GM23338 (cell line): ENCODE measurements at regions not wholly inside any gene's neighbourhood (a gene's known extent, or its start where the extent isn't known, plus 50 kb on each side); places are given as distances from the start of the nearest gene placed in this dataset.

Experiments
- EZH2 ChIP-seq: fragments of 200-600 bp; sonication (generic); IDR thresholded peaks from one replicate; pipeline ENCODE4 v1.8.0; 2017; ENCODE audit warnings: antibody characterized with exemption, mild to moderate bottlenecking, low read depth; ENCODE audit not compliant: unreplicated experiment
- EZH2phosphoT487 ChIP-seq: fragments of 200-600 bp; sonication (generic); IDR thresholded peaks from one replicate; pipeline ENCODE4 v1.8.1; 2018; ENCODE audit warnings: antibody characterized with exemption; ENCODE audit not compliant: unreplicated experiment
- NANOG ChIP-seq: IDR thresholded peaks from 2 replicates; pipeline ENCODE4 v1.6.1; 2016; ENCODE audit warnings: antibody characterized with exemption, borderline replicate concordance
- POLR2AphosphoS5 ChIP-seq: IDR thresholded peaks from 2 replicates; pipeline ENCODE4 v1.6.1; 2016; ENCODE audit warnings: antibody characterized with exemption, low read depth
- ZNF331 ChIP-seq: fragments of 250-450 bp; sonication (Bioruptor Pico); IDR thresholded peaks from 2 replicates; pipeline ENCODE4 v1.5.0; 2020; ENCODE audit warnings: low read depth, mild to moderate bottlenecking, moderate library complexity
- TF ChIP-seq, protein P1 (sequence below): IDR thresholded peaks from one replicate; pipeline ENCODE4 v1.6.1; 2018; ENCODE audit warnings: antibody characterized with exemption; ENCODE audit not compliant: unreplicated experiment
- TF ChIP-seq, protein P2 (sequence below), 2 experiments: fragments of 200-600 bp in 1 of 2; sonication (generic) in 1 of 2; conservative IDR thresholded peaks; 2 replicates each; pipeline versions ENCODE4 v1.5.1 to v1.6.1; 2016 to 2017; ENCODE audit warnings: antibody characterized with exemption in 2 of 2, low read depth in 2 of 2, mild to moderate bottlenecking in 2 of 2, moderate library complexity in 1 of 2

DNA sequence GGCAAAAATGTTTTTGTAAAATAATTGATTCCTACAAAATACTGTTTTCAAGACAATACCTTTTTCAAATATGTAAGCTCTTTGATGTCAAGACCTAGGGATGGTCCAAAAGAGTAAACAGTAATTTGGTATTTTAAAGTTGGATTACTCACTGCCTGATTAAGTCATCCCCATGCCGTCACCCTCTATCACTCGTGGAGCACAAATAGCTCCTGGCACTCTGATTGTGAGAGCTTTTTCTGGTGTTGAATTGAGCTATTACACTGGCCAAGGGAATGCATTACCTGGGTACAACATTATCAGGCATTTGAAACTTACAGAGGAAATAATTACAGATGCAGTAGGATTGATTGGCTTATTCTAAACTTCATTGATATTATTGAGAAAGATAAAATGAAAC, 231.9 kb upstream of the GRM3 start:
- TF ChIP-seq, protein P1, sequence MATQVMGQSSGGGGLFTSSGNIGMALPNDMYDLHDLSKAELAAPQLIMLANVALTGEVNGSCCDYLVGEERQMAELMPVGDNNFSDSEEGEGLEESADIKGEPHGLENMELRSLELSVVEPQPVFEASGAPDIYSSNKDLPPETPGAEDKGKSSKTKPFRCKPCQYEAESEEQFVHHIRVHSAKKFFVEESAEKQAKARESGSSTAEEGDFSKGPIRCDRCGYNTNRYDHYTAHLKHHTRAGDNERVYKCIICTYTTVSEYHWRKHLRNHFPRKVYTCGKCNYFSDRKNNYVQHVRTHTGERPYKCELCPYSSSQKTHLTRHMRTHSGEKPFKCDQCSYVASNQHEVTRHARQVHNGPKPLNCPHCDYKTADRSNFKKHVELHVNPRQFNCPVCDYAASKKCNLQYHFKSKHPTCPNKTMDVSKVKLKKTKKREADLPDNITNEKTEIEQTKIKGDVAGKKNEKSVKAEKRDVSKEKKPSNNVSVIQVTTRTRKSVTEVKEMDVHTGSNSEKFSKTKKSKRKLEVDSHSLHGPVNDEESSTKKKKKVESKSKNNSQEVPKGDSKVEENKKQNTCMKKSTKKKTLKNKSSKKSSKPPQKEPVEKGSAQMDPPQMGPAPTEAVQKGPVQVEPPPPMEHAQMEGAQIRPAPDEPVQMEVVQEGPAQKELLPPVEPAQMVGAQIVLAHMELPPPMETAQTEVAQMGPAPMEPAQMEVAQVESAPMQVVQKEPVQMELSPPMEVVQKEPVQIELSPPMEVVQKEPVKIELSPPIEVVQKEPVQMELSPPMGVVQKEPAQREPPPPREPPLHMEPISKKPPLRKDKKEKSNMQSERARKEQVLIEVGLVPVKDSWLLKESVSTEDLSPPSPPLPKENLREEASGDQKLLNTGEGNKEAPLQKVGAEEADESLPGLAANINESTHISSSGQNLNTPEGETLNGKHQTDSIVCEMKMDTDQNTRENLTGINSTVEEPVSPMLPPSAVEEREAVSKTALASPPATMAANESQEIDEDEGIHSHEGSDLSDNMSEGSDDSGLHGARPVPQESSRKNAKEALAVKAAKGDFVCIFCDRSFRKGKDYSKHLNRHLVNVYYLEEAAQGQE = no peak
- TF ChIP-seq, protein P2, sequence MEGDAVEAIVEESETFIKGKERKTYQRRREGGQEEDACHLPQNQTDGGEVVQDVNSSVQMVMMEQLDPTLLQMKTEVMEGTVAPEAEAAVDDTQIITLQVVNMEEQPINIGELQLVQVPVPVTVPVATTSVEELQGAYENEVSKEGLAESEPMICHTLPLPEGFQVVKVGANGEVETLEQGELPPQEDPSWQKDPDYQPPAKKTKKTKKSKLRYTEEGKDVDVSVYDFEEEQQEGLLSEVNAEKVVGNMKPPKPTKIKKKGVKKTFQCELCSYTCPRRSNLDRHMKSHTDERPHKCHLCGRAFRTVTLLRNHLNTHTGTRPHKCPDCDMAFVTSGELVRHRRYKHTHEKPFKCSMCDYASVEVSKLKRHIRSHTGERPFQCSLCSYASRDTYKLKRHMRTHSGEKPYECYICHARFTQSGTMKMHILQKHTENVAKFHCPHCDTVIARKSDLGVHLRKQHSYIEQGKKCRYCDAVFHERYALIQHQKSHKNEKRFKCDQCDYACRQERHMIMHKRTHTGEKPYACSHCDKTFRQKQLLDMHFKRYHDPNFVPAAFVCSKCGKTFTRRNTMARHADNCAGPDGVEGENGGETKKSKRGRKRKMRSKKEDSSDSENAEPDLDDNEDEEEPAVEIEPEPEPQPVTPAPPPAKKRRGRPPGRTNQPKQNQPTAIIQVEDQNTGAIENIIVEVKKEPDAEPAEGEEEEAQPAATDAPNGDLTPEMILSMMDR (conservative IDR thresholded peaks at IDR 0.05; ENCODE audit: low read depth in 2 of 2) = no peak
- TF ChIP-seq EZH2phosphoT487 = no peak
- no peak for TF ChIP-seq EZH2
- TF ChIP-seq ZNF331 (CRISPR knock-in tag) = no peak
- no peak for TF ChIP-seq POLR2AphosphoS5
- TF ChIP-seq NANOG = no peak
